ENCODE measurements at regions not wholly inside any gene's neighbourhood (a gene's known extent, or its start where the extent isn't known, plus 50 kb on each side); places are given as distances from the start of the nearest gene placed in this dataset.

GRCh38 chr13:22757530-22758120 lies 423.2 kb upstream of the SGCG start:
- TF ChIP-seq, protein P1, sequence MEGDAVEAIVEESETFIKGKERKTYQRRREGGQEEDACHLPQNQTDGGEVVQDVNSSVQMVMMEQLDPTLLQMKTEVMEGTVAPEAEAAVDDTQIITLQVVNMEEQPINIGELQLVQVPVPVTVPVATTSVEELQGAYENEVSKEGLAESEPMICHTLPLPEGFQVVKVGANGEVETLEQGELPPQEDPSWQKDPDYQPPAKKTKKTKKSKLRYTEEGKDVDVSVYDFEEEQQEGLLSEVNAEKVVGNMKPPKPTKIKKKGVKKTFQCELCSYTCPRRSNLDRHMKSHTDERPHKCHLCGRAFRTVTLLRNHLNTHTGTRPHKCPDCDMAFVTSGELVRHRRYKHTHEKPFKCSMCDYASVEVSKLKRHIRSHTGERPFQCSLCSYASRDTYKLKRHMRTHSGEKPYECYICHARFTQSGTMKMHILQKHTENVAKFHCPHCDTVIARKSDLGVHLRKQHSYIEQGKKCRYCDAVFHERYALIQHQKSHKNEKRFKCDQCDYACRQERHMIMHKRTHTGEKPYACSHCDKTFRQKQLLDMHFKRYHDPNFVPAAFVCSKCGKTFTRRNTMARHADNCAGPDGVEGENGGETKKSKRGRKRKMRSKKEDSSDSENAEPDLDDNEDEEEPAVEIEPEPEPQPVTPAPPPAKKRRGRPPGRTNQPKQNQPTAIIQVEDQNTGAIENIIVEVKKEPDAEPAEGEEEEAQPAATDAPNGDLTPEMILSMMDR (IDR thresholded peaks at IDR 0.05), result no peak
- TF ChIP-seq POLR2AphosphoS5 (IDR thresholded peaks at IDR 0.05), result no peak
- no peak for TF ChIP-seq POLR2A (IDR thresholded peaks at IDR 0.05)
- TF ChIP-seq EP300 (IDR thresholded peaks at IDR 0.05), result no peak
